ENCODE measurements at regions not wholly inside any gene's neighbourhood (a gene's known extent, or its start where the extent isn't known, plus 50 kb on each side); places are given as distances from the start of the nearest gene placed in this dataset.

- DNase-seq (ENCODE audit: low read depth, low spot score) = no peak
Observed at GRCh38 chr1:90780981-90781380, 63.9 kb upstream of the BARHL2 start.

- DNase-seq (ENCODE audit: low read depth, low spot score) = no peak
Observed at GRCh38 chr1:90779573-90779972, 62.5 kb upstream of the BARHL2 start.

GRCh38 chr1:90778486-90778885, 61.4 kb upstream of the BARHL2 start:
- DNase-seq (ENCODE audit: low read depth, low spot score) = no peak

- DNase-seq (ENCODE audit: low read depth, low spot score) = no peak
Observed at GRCh38 chr1:90773812-90774211, 56.7 kb upstream of the BARHL2 start.

GRCh38 chr1:90768826-90769225, 51.7 kb upstream of the BARHL2 start:
- DNase-seq (ENCODE audit: low read depth, low spot score) = no peak

GRCh38 chr1:90768098-90768497, 51.0 kb upstream of the BARHL2 start:
- no peak for DNase-seq (ENCODE audit: low read depth, low spot score)

Measured in iPS DF 19.7 (cell line).